Heart right ventricle (tissue), 16 donors: ENCODE measurements at regions not wholly inside any gene's neighbourhood (a gene's known extent, or its start where the extent isn't known, plus 50 kb on each side); places are given as distances from the start of the nearest gene placed in this dataset.

Experiments used
- ATAC-seq, 8 donors: fragments of 200-7000 bp; cut with Tn5 transposase; one replicate each; pipeline ENCODE4 v1.9.1; 2020; ENCODE audit warnings: mild to moderate bottlenecking in 8 of 8, moderate library complexity in 8 of 8, moderate number of reproducible peaks in 1 of 8
- DNase-seq, 2 donors: peaks; one replicate each; pipeline ENCODE4 v3.0.0-alpha.2; 2020
- H3K27ac ChIP-seq, 10 donors: fragments of 200-600 bp; sonication (generic) in 2 of 10; one replicate each; pipeline versions ENCODE4 v1.5.0 to v1.8.0; 2020 to 2022; ENCODE audit warnings: mild to moderate bottlenecking in 3 of 10
- H3K27me3 ChIP-seq, 7 donors: fragments of 200-600 bp; one replicate each; pipeline ENCODE4 v1.8.0; 2021 to 2022; ENCODE audit warnings: mild to moderate bottlenecking in 2 of 7
- H3K36me3 ChIP-seq, 9 donors: fragments of 200-600 bp; sonication (generic) in 1 of 9; one replicate each; pipeline versions ENCODE4 v1.5.0 to v1.8.0; 2020 to 2022; ENCODE audit warnings: mild to moderate bottlenecking in 2 of 9
- H3K4me1 ChIP-seq, 9 donors: fragments of 200-600 bp; sonication (generic) in 1 of 9; one replicate each; pipeline versions ENCODE4 v1.5.0 to v1.8.0; 2020 to 2022; ENCODE audit warnings: mild to moderate bottlenecking in 4 of 9
- H3K4me3 ChIP-seq, 10 donors: fragments of 200-600 bp; sonication (generic) in 2 of 10; one replicate each; pipeline versions ENCODE4 v1.5.0 to v1.8.0; 2020 to 2022; ENCODE audit warnings: mild to moderate bottlenecking in 7 of 10, moderate library complexity in 2 of 10
- H3K9me3 ChIP-seq, 11 donors: fragments of 200-600 bp in 10 of 11; sonication (generic) in 2 of 11; one replicate each; pipeline versions ENCODE4 v1.5.0 to v1.8.0; 2013 to 2022; ENCODE audit warnings: mild to moderate bottlenecking in 2 of 11, control low read depth in 1 of 11, moderate library complexity in 1 of 11
- WGBS, 2 donors: extraction: QIAGEN DNeasy Blood & Tissue Kit; methylation state at CpG; one replicate each; pipeline ENCODE4 v1.1.7; 2013; ENCODE audit warnings: inconsistent platforms in 1 of 2; 5-methylcytosine and 5-hydroxymethylcytosine counted together
- intact Hi-C, 10 donors: fragments of 100-400 bp; cut with DNase I; formaldehyde crosslinking; loops; one replicate each; pipeline versions ENCODE4 v1.11.1 to v1.14.2; 2022
- TF ChIP-seq, protein P1 (sequence below), 9 donors: fragments of 200-600 bp; sonication (generic) in 2 of 9; IDR thresholded peaks; one replicate each; pipeline versions ENCODE4 v1.5.0 to v1.8.0; 2021 to 2022; ENCODE audit warnings: antibody characterized with exemption in 9 of 9, mild to moderate bottlenecking in 5 of 9, moderate library complexity in 1 of 9
- donor health status: Arrhythmogenic right ventricular cardiomyopathy.
- donor health status: ischemic (EF 13 %, LVEDD 7.1; RV severe dilation, severe dysfunction).
- donor health status: healthy with polysubstance abuse.
- donor health status: DM: no; HTN: yes; CAD: no.
- donor health status: DM: no; HTN: no; CAD: no.
- donor health status: ischemic (EF 25% LVEDD 6.9; RV normal size, moderate dysfunction).
- donor health status: ischemic (EF 25% LVEDD 5.7; RV mildly dilated, moderate dysfunction).
- donor health status: healthy.
- donor health status: DM: yes; HTN: yes; CAD: no.
- donor health status: Ischemic cardiomyopathy.
- donor health status: ischemic (EF 35%, LVEDD 5.7; RV mildly dilated, moderate dysfunction).
- donor health status: nonischemic (EF 11% LVEDD 7.7; RV severe dilation, severe dysfunction).
- donor health status: DM: yes; HTN: yes; CAD: no.
- donor health status: PGD.
- donor health status: ischemic (EF 29% LVEDD 5.4; RV normal size, mild dysfunction).
- donor health status: nonischemic (EF 23%, LVEDD 6.1; RV moderate dilation, normal function).

DNA sequence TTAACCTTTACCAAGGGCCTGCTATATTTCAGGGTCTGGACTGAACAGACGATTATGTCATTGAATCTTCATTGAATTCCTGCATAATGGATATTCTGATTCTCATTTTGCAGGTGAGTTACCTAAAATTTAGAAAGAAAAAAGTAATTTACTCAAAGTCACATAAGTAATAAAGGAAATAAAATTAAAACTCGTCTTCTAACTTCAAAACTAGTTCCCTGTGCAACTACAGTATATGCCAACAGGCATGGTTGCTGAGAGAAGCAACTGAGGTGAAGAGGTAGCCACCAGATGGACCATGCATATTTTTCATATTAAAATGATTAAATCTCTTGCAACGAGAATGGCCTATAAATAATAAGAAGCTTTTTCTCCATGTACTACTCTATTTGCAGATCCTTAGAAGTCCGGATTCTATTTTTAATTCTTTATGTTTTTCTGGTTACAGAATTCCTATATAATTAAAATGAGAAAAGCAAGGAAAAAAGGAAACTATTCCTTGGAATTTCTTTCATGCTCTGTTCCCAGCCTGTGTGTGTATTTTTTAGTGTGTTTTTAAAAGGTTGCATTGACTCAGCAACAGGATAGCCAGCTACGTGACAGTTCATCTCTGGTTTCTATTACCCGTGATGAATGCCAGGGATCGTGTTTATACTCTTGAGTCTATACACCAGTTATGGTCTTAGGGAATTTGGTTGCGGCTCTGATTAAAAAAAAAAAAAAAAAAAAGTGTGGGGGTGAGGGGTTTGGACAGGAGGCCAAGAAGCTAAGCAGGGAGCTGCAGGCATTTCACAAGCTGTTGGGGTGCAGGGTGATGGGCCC, 186.8 kb downstream of the ETS1 start:
- H3K4me3 ChIP-seq, result no peak overlapping the region

GRCh38 chr11:128399251-128400121, 187.9 kb downstream of the ETS1 start:
- no peak for DNase-seq
- no peak overlapping the region for H3K4me3 ChIP-seq
- TF ChIP-seq, protein P1, sequence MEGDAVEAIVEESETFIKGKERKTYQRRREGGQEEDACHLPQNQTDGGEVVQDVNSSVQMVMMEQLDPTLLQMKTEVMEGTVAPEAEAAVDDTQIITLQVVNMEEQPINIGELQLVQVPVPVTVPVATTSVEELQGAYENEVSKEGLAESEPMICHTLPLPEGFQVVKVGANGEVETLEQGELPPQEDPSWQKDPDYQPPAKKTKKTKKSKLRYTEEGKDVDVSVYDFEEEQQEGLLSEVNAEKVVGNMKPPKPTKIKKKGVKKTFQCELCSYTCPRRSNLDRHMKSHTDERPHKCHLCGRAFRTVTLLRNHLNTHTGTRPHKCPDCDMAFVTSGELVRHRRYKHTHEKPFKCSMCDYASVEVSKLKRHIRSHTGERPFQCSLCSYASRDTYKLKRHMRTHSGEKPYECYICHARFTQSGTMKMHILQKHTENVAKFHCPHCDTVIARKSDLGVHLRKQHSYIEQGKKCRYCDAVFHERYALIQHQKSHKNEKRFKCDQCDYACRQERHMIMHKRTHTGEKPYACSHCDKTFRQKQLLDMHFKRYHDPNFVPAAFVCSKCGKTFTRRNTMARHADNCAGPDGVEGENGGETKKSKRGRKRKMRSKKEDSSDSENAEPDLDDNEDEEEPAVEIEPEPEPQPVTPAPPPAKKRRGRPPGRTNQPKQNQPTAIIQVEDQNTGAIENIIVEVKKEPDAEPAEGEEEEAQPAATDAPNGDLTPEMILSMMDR (IDR thresholded peaks at IDR 0.05), result no peak
- no peak overlapping the region for H3K27ac ChIP-seq
- H3K36me3 ChIP-seq, result no peaks in the 10 kb centered on the region
- peaks cover 0 to 17% (median 4%) of the 10 kb centered on the region in 9 donors for H3K4me1 ChIP-seq
- 78 to 88% methylated on average over 7 of the region's 7 CpGs for WGBS, 2 donors
- intact Hi-C loops, result no loop called here
- no peak for ATAC-seq
- no peaks in the 10 kb centered on the region for H3K27me3 ChIP-seq
- no peaks in the 10 kb centered on the region for H3K9me3 ChIP-seq

More for the DNA sequence above, 186.8 kb downstream of the ETS1 start:
- peaks cover 0 to 19% (median 5%) of the 10 kb centered on the region in 9 donors for H3K4me1 ChIP-seq
- DNase-seq, result no peak
- ATAC-seq, result no peak
- H3K9me3 ChIP-seq, result no peaks in the 10 kb centered on the region
- WGBS, 2 donors, result 75% methylated on average over 8 of the region's 8 CpGs
- TF ChIP-seq, protein P1 (IDR thresholded peaks at IDR 0.05), result no peak
- H3K27me3 ChIP-seq, result no peaks in the 10 kb centered on the region
- H3K27ac ChIP-seq, result no peak overlapping the region
- H3K36me3 ChIP-seq, result no peaks in the 10 kb centered on the region
- intact Hi-C loops, result no loop called here

GRCh38 chr11:128398517-128399250, 188.7 kb downstream of the ETS1 start:
- H3K27me3 ChIP-seq, result no peaks in the 10 kb centered on the region
- intact Hi-C loops, result no loop called here
- 98 to 100% methylated on average over 2 of the region's 2 CpGs for WGBS, 2 donors
- DNase-seq (no peak), ATAC-seq (no peak)
- H3K36me3 ChIP-seq, result no peaks in the 10 kb centered on the region
- no peaks in the 10 kb centered on the region for H3K9me3 ChIP-seq
- no peak overlapping the region for H3K27ac ChIP-seq
- TF ChIP-seq, protein P1 (IDR thresholded peaks at IDR 0.05), result no peak
- H3K4me1 ChIP-seq, result peaks cover 0 to 25% (median 12%) of the 10 kb centered on the region in 9 donors
- H3K4me3 ChIP-seq, result no peak overlapping the region

DNA sequence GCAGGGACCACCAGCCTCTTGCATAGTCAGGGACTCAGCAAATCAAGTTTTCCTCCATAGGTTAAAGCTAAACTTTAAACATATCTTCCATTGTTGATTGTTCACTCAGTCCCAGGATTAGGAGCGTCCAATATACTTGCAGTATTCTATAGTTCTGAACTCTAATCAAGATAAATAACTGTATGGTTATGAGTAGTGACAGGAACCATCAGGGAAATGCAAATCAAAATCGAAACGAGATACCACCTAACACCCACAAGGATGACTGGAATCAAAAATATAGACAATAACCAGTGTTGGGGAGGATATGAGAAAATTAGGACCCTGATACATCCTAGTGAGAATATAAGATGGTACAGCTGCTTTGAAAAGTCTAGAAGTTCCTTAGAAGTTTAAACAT, 190.0 kb downstream of the ETS1 start:
- WGBS, 2 donors, result 88 to 93% methylated on average over 3 of the region's 3 CpGs
- Histone ChIP-seq H3K36me3 (no peaks in the 10 kb centered on the region), H3K4me3 (no peak overlapping the region), H3K27me3 (no peaks in the 10 kb centered on the region), H3K9me3 (no peaks in the 10 kb centered on the region), H3K4me1 (peaks cover 0 to 28% (median 17%) of the 10 kb centered on the region in 9 donors), H3K27ac (no peak overlapping the region)
- intact Hi-C loops, result no loop called here
- TF ChIP-seq, protein P1 (IDR thresholded peaks at IDR 0.05), result no peak
- DNase-seq (no peak), ATAC-seq (no peak)
